WTC11 (cell line): ENCODE measurements at regions not wholly inside any gene's neighbourhood (a gene's known extent, or its start where the extent isn't known, plus 50 kb on each side); places are given as distances from the start of the nearest gene placed in this dataset.

ENCODE experiments used
- ATAC-seq: fragments of 200-7000 bp; cut with Tn5 transposase; 2 replicates; pipeline ENCODE4 v1.10.0; 2021; ENCODE audit warnings: mild to moderate bottlenecking, moderate library complexity
- CTCF ChIA-PET: fragments of 300-600 bp; sonication (Branson Sonifier 250); formaldehyde crosslinking; loops from one replicate; lab custom pipeline; 2021; ENCODE audit warnings: antibody characterized with exemption; lab: Charles Lee
- POLR2A ChIA-PET: fragments of 350-600 bp; sonication (Branson Sonifier 250); formaldehyde crosslinking; loops from one replicate; lab custom pipeline; 2021; ENCODE audit warnings: antibody characterized with exemption; lab: Charles Lee
- DNase-seq: peaks from one replicate; pipeline ENCODE4 v3.0.0; 2021; ENCODE audit warnings: low spot score
- H3K27ac Mint-ChIP-seq: 2 replicates; pipeline ENCODE4 v1.8.0; 2021; ENCODE audit warnings: mixed read lengths
- H3K27me3 Mint-ChIP-seq: 2 replicates; pipeline ENCODE4 v1.8.0; 2021; ENCODE audit warnings: low read depth, mild to moderate bottlenecking, moderate library complexity, mixed read lengths
- H3K36me3 Mint-ChIP-seq: 2 replicates; pipeline ENCODE4 v1.8.0; 2021; ENCODE audit warnings: mixed read lengths
- H3K4me1 Mint-ChIP-seq: 2 replicates; pipeline ENCODE4 v1.8.0; 2022; ENCODE audit warnings: mixed read lengths
- H3K4me3 Mint-ChIP-seq: 2 replicates; pipeline ENCODE4 v1.8.0; 2021; ENCODE audit warnings: mild to moderate bottlenecking, moderate library complexity, mixed read lengths
- H3K9me3 Mint-ChIP-seq: 2 replicates; pipeline ENCODE4 v1.8.0; 2021; ENCODE audit warnings: mixed read lengths
- ATF2 ChIP-seq: sonication (generic); formaldehyde crosslinking; IDR thresholded peaks from 2 replicates; pipeline ENCODE4 v1.8.1; 2022; ENCODE audit warnings: low read depth, missing genetic modification reagents, borderline replicate concordance
- CBFB ChIP-seq: sonication (generic); formaldehyde crosslinking; IDR thresholded peaks from 2 replicates; pipeline ENCODE4 v1.8.1; 2022; ENCODE audit warnings: mild to moderate bottlenecking, low read depth, missing genetic modification reagents
- CREB1 ChIP-seq: sonication (generic); formaldehyde crosslinking; IDR thresholded peaks from 2 replicates; pipeline ENCODE4 v1.8.0; 2023; ENCODE audit warnings: mild to moderate bottlenecking, missing genetic modification reagents
- CREM ChIP-seq: sonication (generic); formaldehyde crosslinking; IDR thresholded peaks from 2 replicates; pipeline ENCODE4 v1.8.1; 2022; ENCODE audit warnings: mild to moderate bottlenecking, missing genetic modification reagents, moderate library complexity
- FOXK1 ChIP-seq: sonication (generic); formaldehyde crosslinking; IDR thresholded peaks from 2 replicates; pipeline ENCODE4 v1.8.0; 2022; ENCODE audit warnings: mild to moderate bottlenecking, moderate library complexity, missing genetic modification reagents
- FOXP1 ChIP-seq: sonication (generic); formaldehyde crosslinking; IDR thresholded peaks from 2 replicates; pipeline ENCODE4 v1.8.0; 2022; ENCODE audit warnings: missing genetic modification reagents, mild to moderate bottlenecking, moderate library complexity, borderline replicate concordance
- MAX ChIP-seq: sonication (generic); formaldehyde crosslinking; IDR thresholded peaks from 2 replicates; pipeline ENCODE4 v1.8.0; 2022; ENCODE audit warnings: mild to moderate bottlenecking, missing genetic modification reagents
- NFATC4 ChIP-seq: fragments of 250-450 bp; sonication (Bioruptor Pico); IDR thresholded peaks from 2 replicates; pipeline ENCODE4 v1.9.0; 2021; ENCODE audit warnings: mild to moderate bottlenecking
- NFE2L1 ChIP-seq: sonication (generic); formaldehyde crosslinking; IDR thresholded peaks from 2 replicates; pipeline ENCODE4 v1.8.1; 2023; ENCODE audit warnings: missing genetic modification reagents
- NR1H2 ChIP-seq: sonication (generic); formaldehyde crosslinking; IDR thresholded peaks from 2 replicates; pipeline ENCODE4 v1.9.0; 2021; ENCODE audit warnings: mild to moderate bottlenecking, moderate library complexity, missing genetic modification reagents
- PRRX2 ChIP-seq: fragments of 250-450 bp; sonication (Bioruptor Pico); IDR thresholded peaks from 2 replicates; pipeline ENCODE4 v1.8.0; 2021; ENCODE audit warnings: mild to moderate bottlenecking
- RELA ChIP-seq: sonication (generic); formaldehyde crosslinking; IDR thresholded peaks from 2 replicates; pipeline ENCODE4 v1.8.1; 2022; ENCODE audit warnings: missing genetic modification reagents, mild to moderate bottlenecking, borderline replicate concordance
- SMAD3 ChIP-seq: sonication (generic); formaldehyde crosslinking; IDR thresholded peaks from 2 replicates; pipeline ENCODE4 v1.8.0; 2022; ENCODE audit warnings: missing genetic modification reagents, mild to moderate bottlenecking, borderline replicate concordance
- SOX15 ChIP-seq: fragments of 250-450 bp; sonication (Bioruptor Pico); IDR thresholded peaks from 2 replicates; pipeline ENCODE4 v1.9.0; 2021; ENCODE audit warnings: mild to moderate bottlenecking
- STAT6 ChIP-seq: sonication (generic); formaldehyde crosslinking; conservative IDR thresholded peaks from 2 replicates; pipeline ENCODE4 v1.8.1; 2023; ENCODE audit warnings: mild to moderate bottlenecking, low read depth, missing genetic modification reagents, moderate library complexity
- TEAD1 ChIP-seq: sonication (generic); formaldehyde crosslinking; IDR thresholded peaks from 2 replicates; pipeline ENCODE4 v1.8.0; 2022; ENCODE audit warnings: mild to moderate bottlenecking, missing genetic modification reagents
- TP53 ChIP-seq: sonication (generic); formaldehyde crosslinking; IDR thresholded peaks from 2 replicates; pipeline ENCODE4 v1.8.1; 2023; ENCODE audit warnings: mild to moderate bottlenecking, missing genetic modification reagents
- ZNF232 ChIP-seq: sonication (generic); formaldehyde crosslinking; IDR thresholded peaks from 2 replicates; pipeline ENCODE4 v1.8.0; 2022; ENCODE audit warnings: mild to moderate bottlenecking, missing genetic modification reagents
- ZNF416 ChIP-seq: fragments of 250-450 bp; sonication (Bioruptor Pico); IDR thresholded peaks from 2 replicates; pipeline ENCODE4 v1.9.0; 2021; ENCODE audit warnings: mild to moderate bottlenecking, inconsistent platforms
- ZNF425 ChIP-seq: fragments of 250-450 bp; sonication (Bioruptor Pico); conservative IDR thresholded peaks from 2 replicates; pipeline ENCODE4 v1.9.0; 2021; ENCODE audit warnings: mild to moderate bottlenecking
- TF ChIP-seq, protein P1 (sequence below): fragments of 200-600 bp; IDR thresholded peaks from 2 replicates; pipeline ENCODE4 v1.8.0; 2022; ENCODE audit warnings: antibody characterized with exemption
- TF ChIP-seq, protein P2 (sequence below): fragments of 250-450 bp; sonication (Bioruptor Pico); IDR thresholded peaks from 2 replicates; pipeline ENCODE4 v1.8.0; 2021; ENCODE audit warnings: mild to moderate bottlenecking

DNA sequence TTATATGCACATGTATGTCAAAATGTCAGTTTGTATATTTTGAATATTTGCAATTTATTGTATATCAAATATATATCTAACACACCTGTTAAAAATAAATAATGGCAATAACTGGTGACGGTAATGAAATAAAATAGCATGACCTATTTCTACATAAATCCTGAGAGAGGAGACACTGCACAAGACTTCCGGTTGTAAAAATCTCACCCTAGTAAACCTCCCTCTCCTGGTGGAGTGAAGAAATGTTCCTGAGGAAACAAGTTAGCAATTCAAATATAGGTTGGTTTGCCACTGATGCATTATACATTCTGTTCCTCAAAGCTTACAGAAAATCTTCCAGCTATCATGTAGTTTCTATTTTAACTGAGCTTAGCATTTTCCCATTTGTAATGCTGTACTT is 166.1 kb upstream of the SYT10 start:
- TF ChIP-seq RELA (CRISPR knock-in tag) (no peak), ZNF416 (CRISPR knock-in tag) (no peak)
- TF ChIP-seq, protein P1, sequence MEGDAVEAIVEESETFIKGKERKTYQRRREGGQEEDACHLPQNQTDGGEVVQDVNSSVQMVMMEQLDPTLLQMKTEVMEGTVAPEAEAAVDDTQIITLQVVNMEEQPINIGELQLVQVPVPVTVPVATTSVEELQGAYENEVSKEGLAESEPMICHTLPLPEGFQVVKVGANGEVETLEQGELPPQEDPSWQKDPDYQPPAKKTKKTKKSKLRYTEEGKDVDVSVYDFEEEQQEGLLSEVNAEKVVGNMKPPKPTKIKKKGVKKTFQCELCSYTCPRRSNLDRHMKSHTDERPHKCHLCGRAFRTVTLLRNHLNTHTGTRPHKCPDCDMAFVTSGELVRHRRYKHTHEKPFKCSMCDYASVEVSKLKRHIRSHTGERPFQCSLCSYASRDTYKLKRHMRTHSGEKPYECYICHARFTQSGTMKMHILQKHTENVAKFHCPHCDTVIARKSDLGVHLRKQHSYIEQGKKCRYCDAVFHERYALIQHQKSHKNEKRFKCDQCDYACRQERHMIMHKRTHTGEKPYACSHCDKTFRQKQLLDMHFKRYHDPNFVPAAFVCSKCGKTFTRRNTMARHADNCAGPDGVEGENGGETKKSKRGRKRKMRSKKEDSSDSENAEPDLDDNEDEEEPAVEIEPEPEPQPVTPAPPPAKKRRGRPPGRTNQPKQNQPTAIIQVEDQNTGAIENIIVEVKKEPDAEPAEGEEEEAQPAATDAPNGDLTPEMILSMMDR = peak; percentile 26; the same call in 1 of the 2 replicates
- no peak overlapping the region for H3K4me3 Mint-ChIP-seq
- no peak for DNase-seq
- POLR2A ChIA-PET = no interaction called here
- no peaks in the 10 kb centered on the region for H3K36me3 Mint-ChIP-seq
- H3K27me3 Mint-ChIP-seq = no peaks in the 10 kb centered on the region
- ATAC-seq = peak; percentile 72
- H3K9me3 Mint-ChIP-seq = peaks cover 13% of the 10 kb centered on the region; the same call in 1 of the 2 replicates
- H3K4me1 Mint-ChIP-seq = peaks cover 5% of the 10 kb centered on the region
- no peak overlapping the region for H3K27ac Mint-ChIP-seq
- CTCF ChIA-PET = interaction anchor here (0.9 to 1.2 kb wide), 3 partner anchors 9 to 123 kb away, joined by 3 to 5 read pairs (median 3); no protein-coding TSS in a partner anchor

- Mint-ChIP-seq H3K36me3 (no peaks in the 10 kb centered on the region), H3K27me3 (no peaks in the 10 kb centered on the region), H3K9me3 (peaks cover 13% of the 10 kb centered on the region; the same call in 1 of the 2 replicates), H3K27ac (no peak overlapping the region), H3K4me1 (peaks cover 5% of the 10 kb centered on the region), H3K4me3 (no peak overlapping the region)
- CTCF ChIA-PET = no interaction called here
- DNase-seq (no peak), ATAC-seq (no peak)
- POLR2A ChIA-PET = no interaction called here
- no peak for TF ChIP-seq CBFB (CRISPR knock-in tag)
- no peak for TF ChIP-seq NFE2L1 (CRISPR knock-in tag)
- no peak for TF ChIP-seq PRRX2 (CRISPR knock-in tag)
- no peak for TF ChIP-seq NFATC4 (CRISPR knock-in tag)
- TF ChIP-seq, protein P2, sequence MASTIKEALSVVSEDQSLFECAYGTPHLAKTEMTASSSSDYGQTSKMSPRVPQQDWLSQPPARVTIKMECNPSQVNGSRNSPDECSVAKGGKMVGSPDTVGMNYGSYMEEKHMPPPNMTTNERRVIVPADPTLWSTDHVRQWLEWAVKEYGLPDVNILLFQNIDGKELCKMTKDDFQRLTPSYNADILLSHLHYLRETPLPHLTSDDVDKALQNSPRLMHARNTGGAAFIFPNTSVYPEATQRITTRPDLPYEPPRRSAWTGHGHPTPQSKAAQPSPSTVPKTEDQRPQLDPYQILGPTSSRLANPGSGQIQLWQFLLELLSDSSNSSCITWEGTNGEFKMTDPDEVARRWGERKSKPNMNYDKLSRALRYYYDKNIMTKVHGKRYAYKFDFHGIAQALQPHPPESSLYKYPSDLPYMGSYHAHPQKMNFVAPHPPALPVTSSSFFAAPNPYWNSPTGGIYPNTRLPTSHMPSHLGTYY = no peak
- no peak for TF ChIP-seq TP53
- no peak for TF ChIP-seq TEAD1 (CRISPR knock-in tag)
- no peak for TF ChIP-seq ATF2 (CRISPR knock-in tag)
- TF ChIP-seq ZNF232 (CRISPR knock-in tag) = no peak
- TF ChIP-seq STAT6 = no peak
- TF ChIP-seq MAX = no peak
- TF ChIP-seq SOX15 = no peak
- TF ChIP-seq FOXP1 (CRISPR knock-in tag) = no peak
- TF ChIP-seq ZNF425 (CRISPR knock-in tag) = no peak
- no peak for TF ChIP-seq ZNF416 (CRISPR knock-in tag)
- TF ChIP-seq CREM (CRISPR knock-in tag) = no peak
- no peak for TF ChIP-seq NR1H2 (CRISPR knock-in tag)
- no peak for TF ChIP-seq SMAD3
- TF ChIP-seq FOXK1 (CRISPR knock-in tag) = no peak
- no peak for TF ChIP-seq CREB1 (CRISPR knock-in tag)
These were observed 170.3 kb upstream of the SYT10 start for GRCh38 chr12:33609910-33610309.
